Mesothelial cell of epicardium (in vitro differentiated cells): ENCODE measurements at regions not wholly inside any gene's neighbourhood (a gene's known extent, or its start where the extent isn't known, plus 50 kb on each side); places are given as distances from the start of the nearest gene placed in this dataset.
"Not testable (repeated sequence)": the region's sequence is repeated elsewhere in the genome, so short reads cannot be mapped to it uniquely, and the experiment has no call there.

Experiments used
- DNase-seq, 2 experiments: peaks; one replicate each; pipeline ENCODE4 v3.0.0; 2021; ENCODE audit warnings: low spot score in 2 of 2; ENCODE audit not compliant: unreplicated experiment in 2 of 2
- H3K27ac Mint-ChIP-seq: 2 replicates; pipeline ENCODE4 v1.8.0; 2021; ENCODE audit warnings: mixed read lengths
- H3K27me3 Mint-ChIP-seq: 2 replicates; pipeline ENCODE4 v1.8.0; 2021; ENCODE audit warnings: low read depth, mixed read lengths
- H3K36me3 Mint-ChIP-seq: 2 replicates; pipeline ENCODE4 v1.8.0; 2021; ENCODE audit warnings: mixed read lengths
- H3K4me1 Mint-ChIP-seq: 2 replicates; pipeline ENCODE4 v1.8.0; 2021; ENCODE audit warnings: mixed read lengths
- H3K4me3 Mint-ChIP-seq: 2 replicates; pipeline ENCODE4 v1.8.0; 2021; ENCODE audit warnings: mild to moderate bottlenecking, moderate library complexity, mixed read lengths
- H3K9me3 Mint-ChIP-seq: 2 replicates; pipeline ENCODE4 v1.8.0; 2021; ENCODE audit warnings: mixed read lengths
- TF ChIP-seq, protein P1 (sequence below): fragments of 200-600 bp; sonication (generic); IDR thresholded peaks from one replicate; pipeline ENCODE4 v1.5.0; 2021; ENCODE audit warnings: antibody characterized with exemption; ENCODE audit not compliant: unreplicated experiment

DNA sequence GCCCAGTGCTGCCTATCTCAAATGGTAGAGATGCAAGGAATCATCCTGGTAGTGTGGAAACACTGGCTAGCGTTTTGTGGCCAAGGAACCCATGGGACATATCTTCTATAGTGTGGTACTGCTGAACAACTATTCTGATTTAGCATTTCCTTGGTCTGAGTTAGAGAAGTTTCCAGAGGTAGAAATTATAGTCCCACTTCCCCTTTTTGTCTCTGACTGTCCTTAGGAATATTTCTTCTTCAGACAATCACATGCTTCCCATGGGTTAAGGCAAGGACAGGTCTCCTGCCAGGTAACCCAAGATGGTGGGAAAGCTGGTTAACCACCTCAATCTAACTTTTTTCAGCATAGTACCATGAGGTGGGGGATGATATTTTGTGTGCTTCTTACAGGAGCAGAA, 729.5 kb upstream of the LRRTM4 start:
- Mint-ChIP-seq H3K9me3 (peaks cover 11% of the 10 kb centered on the region), H3K27ac (no peak overlapping the region), H3K36me3 (no peaks in the 10 kb centered on the region), H3K4me3 (no peak overlapping the region), H3K4me1 (no peaks in the 10 kb centered on the region), H3K27me3 (peaks cover 2% of the 10 kb centered on the region)
- TF ChIP-seq, protein P1, sequence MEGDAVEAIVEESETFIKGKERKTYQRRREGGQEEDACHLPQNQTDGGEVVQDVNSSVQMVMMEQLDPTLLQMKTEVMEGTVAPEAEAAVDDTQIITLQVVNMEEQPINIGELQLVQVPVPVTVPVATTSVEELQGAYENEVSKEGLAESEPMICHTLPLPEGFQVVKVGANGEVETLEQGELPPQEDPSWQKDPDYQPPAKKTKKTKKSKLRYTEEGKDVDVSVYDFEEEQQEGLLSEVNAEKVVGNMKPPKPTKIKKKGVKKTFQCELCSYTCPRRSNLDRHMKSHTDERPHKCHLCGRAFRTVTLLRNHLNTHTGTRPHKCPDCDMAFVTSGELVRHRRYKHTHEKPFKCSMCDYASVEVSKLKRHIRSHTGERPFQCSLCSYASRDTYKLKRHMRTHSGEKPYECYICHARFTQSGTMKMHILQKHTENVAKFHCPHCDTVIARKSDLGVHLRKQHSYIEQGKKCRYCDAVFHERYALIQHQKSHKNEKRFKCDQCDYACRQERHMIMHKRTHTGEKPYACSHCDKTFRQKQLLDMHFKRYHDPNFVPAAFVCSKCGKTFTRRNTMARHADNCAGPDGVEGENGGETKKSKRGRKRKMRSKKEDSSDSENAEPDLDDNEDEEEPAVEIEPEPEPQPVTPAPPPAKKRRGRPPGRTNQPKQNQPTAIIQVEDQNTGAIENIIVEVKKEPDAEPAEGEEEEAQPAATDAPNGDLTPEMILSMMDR: no peak
- DNase-seq: no peak

GRCh38 chr2:78260861-78261260, 738.7 kb upstream of the LRRTM4 start:
- no peak overlapping the region for H3K27ac Mint-ChIP-seq
- H3K4me3 Mint-ChIP-seq: no peak overlapping the region
- peaks cover 1% of the 10 kb centered on the region for H3K27me3 Mint-ChIP-seq
- no peak for DNase-seq
- H3K36me3 Mint-ChIP-seq: no peaks in the 10 kb centered on the region
- TF ChIP-seq, protein P1: no peak
- no peaks in the 10 kb centered on the region for H3K9me3 Mint-ChIP-seq
- no peaks in the 10 kb centered on the region for H3K4me1 Mint-ChIP-seq

DNA sequence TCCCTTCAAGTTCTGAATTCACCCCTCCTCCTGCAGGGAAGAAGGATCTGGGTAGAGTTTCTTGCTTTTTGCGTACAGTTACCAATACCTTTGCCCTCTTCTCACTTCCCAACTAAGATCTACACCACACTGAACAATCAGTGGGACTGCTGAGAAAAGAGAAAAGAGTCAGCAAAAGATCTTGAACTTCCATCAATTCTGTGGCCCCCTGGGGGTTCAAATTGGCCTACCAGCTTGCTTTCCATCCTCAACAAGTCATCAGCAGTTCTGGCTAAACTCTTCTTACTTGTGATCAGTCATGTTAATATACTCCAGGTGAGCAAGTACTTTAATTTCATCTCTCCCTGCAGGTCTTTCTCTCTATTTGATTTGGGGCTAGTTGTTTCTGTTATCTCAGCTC, 739.3 kb upstream of the LRRTM4 start:
- Mint-ChIP-seq H3K36me3 (no peaks in the 10 kb centered on the region), H3K9me3 (no peaks in the 10 kb centered on the region), H3K4me3 (no peak overlapping the region), H3K27ac (no peak overlapping the region), H3K27me3 (peaks cover 1% of the 10 kb centered on the region), H3K4me1 (no peaks in the 10 kb centered on the region)
- TF ChIP-seq, protein P1: no peak
- no peak for DNase-seq

GRCh38 chr2:78262089-78262488, 739.9 kb upstream of the LRRTM4 start:
- not testable (repeated sequence) for H3K27me3 Mint-ChIP-seq, H3K36me3 Mint-ChIP-seq, DNase-seq, H3K9me3 Mint-ChIP-seq, H3K27ac Mint-ChIP-seq, H3K4me1 Mint-ChIP-seq, H3K4me3 Mint-ChIP-seq

DNA sequence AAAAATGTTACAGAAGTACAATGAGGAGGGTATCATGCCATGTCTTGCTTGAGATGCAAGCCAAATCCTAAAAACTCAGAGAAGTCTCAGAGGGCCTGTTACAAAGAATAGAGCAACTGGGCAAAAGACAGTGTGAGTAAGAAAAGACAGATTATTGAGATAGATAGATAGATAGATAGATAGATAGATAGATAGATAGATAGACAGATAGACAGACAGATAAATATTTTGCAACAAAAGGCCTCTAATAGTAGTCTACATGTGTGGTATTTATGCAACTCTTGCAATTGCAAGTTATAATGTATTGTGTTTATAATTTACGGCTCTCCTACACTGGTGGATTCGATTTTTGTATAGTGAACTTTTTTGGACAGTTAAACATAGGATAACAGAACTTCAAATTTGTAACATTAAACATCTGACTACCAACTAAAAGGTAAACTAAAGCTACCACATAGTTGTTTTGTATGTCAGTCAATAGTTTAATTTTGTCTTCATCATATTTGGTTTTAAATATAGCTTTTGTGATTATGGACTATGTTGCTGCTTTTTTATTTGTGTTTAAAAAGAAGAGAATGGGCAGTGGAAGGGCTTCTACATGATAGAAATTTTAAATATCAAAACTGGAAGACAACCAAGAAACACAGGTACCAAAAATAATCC, 740.7 kb upstream of the LRRTM4 start:
- Mint-ChIP-seq H3K27me3 (peaks cover 1% of the 10 kb centered on the region), H3K27ac (no peak overlapping the region), H3K4me3 (no peak overlapping the region), H3K36me3 (no peaks in the 10 kb centered on the region), H3K4me1 (no peaks in the 10 kb centered on the region), H3K9me3 (no peaks in the 10 kb centered on the region)
- TF ChIP-seq, protein P1: no peak
- no peak for DNase-seq

DNA sequence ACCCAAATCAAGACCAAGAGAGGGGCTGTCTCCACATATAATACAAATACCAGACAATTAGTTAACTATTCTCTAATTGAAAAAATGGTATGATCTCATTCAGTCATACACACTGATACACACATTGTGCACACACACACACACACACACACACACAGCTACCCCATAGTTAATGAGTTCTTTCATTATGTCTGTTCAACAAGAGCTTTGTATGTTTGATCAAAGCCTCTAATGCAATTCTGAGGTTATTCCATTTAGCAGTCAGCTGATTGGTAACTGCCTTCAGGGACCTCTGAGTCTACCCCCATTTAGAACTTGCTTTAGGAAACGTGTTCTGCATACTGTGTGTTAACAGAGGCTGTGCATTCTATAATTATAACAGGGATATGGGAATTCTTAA, 741.4 kb upstream of the LRRTM4 start:
- Mint-ChIP-seq H3K9me3 (no peaks in the 10 kb centered on the region), H3K4me1 (no peaks in the 10 kb centered on the region), H3K36me3 (no peaks in the 10 kb centered on the region)

More for the DNA sequence above, 741.4 kb upstream of the LRRTM4 start:
- TF ChIP-seq, protein P1: no peak
- Mint-ChIP-seq H3K4me3 (no peak overlapping the region), H3K27ac (no peak overlapping the region), H3K27me3 (peaks cover 1% of the 10 kb centered on the region)
- no peak for DNase-seq
